GM19099 (cell line): ENCODE measurements at regions not wholly inside any gene's neighbourhood (a gene's known extent, or its start where the extent isn't known, plus 50 kb on each side); places are given as distances from the start of the nearest gene placed in this dataset.

ENCODE experiments used
- POLR2A ChIP-seq: IDR thresholded peaks from 3 replicates; pipeline ENCODE4 v1.6.1; 2011; ENCODE audit warnings: low read depth; ENCODE audit not compliant: insufficient read length; ENCODE audit errors: extremely low read depth

DNA sequence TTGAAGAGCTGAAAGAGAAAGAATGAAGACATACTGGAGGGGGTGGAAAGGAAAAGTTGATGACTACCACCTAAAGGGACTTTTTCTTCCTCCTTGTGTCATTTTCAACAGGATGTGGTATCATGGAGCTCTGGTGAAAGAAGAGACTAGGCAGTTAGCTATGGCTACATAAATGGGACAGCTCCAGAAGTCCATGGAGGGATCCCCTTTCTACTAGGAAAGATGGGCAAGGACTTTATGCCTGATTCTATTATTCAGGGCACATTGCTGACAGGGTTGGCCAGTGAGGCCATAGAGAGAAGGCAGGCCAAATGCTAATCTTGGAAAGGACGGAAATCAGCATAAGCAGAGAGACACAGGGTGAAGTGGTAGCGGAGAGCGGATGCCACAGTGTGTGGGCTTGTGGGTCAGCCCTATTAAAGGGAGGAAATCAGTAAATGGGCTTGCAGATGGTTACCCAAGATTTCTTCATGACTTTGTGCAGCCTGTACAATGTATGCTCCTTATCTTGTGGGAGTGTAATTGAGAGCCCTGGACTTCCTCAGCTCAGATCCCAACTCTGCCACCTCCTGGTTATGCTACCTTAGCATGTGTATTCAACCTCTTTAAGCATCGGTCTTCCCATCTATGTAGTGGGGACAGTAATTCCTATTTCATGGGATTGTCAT, 77.4 kb upstream of the TMEM170B start:
- peak; percentile 34 for TF ChIP-seq POLR2A

DNA sequence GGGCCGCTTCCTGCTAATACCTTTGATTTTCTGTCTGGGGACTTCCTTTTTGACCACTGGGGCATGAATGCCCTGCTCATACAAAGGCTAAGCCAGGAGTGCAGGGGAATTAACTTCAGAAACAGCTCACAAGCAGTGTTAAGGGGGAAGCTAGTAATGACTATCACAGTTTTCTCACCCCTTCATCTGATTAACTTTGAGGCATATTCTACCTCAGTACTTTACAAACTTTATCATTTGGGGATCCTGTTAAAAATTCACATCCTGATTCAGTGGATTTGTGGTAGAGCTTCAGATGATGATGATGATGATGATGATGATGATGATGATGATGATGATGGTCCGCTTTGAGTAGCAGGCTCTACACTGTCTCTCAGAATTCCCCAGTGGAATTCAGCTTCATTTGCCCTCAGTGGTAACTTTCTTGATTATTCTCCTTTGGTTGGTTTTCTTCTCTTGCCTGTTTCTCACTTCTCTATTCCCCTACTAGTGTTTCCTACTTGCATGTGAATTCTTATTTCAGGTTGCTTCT, 78.4 kb upstream of the TMEM170B start:
- no peak for TF ChIP-seq POLR2A

DNA sequence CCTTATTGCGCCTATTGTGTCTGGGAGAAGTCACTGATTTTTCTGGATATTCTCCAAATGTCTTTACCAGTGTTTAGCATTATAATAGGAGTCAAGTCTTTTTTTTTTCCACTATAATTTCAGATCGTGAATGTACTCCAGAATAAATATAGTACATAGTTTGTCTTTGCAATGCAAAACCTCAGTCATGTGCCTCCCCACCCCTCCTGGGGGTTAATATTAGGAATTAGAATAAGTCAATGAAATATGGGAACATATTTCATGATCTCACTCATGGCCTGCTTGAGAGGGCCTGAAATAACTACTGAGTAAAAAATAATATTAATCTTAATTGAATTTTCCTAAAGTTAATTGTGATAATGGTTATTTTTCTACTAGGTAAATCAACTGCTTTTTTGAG, 79.0 kb upstream of the TMEM170B start:
- TF ChIP-seq POLR2A = no peak

DNA sequence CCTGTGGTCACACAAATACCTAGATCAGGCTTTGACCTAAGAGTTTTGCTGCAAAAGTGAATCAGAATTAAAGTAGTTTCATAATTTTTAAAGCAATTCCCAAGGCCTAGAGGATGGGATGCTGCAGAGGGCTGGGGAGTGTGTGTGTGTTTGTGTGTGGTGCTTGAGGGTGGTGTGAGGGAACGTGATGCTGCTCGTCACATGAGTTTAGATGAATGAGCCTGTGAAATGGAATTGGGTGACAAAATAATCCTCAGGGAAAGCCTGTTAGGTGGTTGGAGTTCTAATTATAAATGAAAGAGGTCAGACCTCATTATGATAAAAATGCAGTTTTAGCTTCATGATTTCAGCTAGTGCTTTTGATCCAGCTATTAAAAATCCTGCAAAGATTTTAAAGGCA, 87.5 kb upstream of the TMEM170B start:
- no peak for TF ChIP-seq POLR2A

DNA sequence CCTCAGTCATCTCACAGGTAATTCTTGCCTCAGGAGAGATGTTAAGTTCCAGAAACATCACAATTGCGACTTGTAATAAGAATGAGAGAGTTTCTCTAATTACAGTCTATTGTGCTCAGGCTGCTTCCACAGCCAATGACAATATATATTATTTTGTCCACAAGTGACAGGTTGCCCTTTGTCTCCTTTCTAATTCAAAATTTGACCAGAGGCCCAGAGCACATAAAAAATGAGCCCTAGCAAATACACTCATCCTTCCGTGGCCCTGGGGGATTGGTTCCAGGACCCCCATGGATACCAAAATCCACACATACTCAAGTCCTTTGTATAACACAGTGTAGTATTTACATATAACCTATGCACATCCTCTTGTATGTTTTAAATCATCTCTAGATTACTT, 88.1 kb upstream of the TMEM170B start:
- TF ChIP-seq POLR2A = no peak

DNA sequence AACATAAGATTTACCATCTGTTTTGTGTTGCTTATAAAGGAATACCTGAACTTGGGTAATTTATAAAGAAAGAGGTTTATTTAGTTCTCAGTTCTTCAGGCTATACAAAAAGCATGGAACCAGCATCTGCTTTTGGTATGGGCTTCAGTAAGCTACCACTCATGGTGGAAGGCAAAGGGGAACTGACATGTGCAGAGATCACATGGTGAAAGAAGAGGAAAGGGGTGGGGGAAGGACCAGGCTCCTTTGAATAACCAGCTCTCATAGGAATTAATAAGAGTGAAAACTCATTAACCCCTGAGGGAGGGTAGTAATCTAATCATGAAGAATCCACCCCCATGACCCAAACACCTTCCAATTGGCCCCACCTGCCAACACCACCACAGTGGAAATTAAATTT, 89.5 kb upstream of the TMEM170B start:
- no peak for TF ChIP-seq POLR2A

DNA sequence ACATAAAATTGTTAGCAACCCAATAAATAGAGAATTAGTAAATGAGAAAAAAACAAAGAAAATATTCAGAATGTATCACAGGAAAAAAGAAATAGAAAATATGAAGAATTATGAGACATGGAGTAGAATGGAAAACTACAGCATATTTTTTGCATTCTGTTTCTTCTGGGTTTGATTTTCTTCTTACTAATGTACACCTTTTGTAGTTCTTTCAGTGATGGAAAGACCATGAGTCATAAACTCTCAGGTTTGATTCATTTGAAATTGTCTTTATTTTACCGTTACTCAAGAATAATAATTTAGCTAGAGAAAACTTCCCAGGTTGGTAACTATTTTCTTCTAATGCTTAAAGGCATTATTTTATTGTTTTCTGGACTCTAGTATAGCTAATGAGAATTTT, 90.3 kb upstream of the TMEM170B start:
- TF ChIP-seq POLR2A = no peak

DNA sequence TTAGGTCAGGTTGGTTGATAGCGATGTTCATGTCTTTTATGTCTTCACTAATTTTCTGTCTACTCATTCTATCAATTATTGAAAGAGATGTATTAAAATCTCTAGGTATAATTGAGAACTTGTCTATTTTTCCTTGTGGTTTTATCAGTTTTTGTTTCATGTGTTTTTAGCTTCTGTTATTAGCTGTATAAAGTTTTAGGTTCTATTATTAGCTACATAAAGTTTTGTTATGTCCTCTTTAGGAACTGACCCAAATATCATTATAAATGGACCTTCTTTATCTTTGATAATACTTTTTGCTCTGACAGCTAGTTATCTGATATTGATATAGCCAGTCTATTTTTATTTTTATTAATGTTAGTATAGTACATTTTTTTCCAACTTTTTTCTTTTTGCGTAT, 92.4 kb upstream of the TMEM170B start:
- TF ChIP-seq POLR2A = no peak

DNA sequence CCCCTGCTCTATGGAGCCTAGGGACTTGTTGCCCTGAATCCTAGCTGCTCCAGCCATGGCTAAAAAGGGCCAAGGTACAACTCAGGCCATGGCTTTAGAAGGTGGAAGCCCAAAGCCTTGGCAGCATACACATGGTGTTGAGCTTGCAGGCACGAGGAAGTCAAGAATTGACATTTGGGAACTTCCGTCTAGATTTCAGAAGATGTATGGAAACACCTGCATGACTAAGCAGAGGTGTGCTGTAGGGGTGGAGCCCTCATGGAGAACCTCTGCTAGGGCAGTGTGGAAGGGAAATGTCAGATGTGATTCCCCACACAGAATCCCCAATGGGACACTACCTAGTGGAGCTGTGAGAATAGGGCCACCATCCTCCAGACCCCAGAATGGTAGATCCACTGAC, 95.1 kb upstream of the TMEM170B start:
- TF ChIP-seq POLR2A = no peak

DNA sequence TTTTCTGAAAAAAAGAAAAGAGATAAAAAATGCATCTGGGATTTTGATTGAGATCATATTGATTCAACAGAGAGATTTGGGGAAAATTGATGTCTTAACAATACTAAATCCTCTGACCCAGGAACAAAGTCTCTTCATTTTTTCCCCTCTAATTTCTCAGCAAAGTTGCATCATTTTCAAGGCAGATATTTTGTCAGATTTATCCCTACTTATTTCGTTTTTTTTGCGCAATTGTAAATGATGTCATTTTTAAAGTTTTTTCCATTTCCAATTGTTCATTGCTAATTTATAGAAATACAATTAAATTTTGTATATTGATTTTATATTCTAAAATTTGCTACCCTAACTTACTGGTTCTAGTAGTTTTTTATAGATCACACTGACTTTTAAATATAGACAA, 97.7 kb upstream of the TMEM170B start:
- no peak for TF ChIP-seq POLR2A

DNA sequence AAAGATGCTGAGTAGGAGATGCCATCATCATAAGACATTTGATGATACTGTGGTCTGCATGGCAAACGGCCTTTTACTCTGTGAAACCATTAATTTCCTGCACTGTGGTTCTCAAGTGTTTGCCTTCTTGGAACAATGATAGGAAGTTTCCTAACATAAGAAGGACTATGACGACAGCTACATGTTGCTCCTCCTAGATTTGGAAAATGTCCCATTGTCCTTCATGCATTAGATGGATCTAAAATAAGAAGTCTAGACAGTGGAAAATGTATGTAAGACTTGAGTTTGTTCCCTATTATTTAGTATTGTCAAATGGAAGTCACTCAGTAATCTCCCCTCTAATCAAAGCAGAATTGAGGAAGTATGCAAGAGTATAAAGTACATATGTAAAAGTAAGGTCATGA, 98.5 kb upstream of the TMEM170B start:
- no peak for TF ChIP-seq POLR2A

DNA sequence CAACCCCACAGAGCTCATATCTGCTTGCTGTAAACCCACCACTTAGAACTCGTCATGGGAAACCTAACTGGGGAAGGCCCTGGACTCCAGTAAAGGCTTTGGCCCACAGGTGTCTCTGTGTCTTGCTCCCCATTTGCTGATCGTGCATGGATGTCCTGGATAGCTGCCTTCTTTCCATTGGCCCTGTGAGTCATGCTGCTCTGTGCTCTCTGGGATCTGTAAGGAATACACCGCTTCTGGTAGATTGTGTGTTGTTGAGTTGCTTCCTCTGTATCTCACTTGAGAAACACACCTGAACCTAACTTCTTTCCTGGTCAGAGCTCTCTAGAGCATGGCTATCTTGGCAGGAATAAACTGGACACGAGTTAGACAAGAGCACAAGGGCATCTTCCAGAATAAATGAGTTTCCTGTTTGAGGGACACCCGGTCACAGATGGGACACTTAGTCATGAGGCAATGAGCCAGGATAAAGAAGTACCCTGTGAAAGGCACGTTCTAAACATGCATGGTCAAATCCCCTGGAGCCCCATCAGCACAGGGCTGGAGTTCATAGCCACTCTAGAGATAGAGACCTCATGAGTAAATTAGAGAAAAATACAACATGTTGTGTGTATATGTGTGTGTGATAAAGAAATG, 99.6 kb upstream of the TMEM170B start:
- no peak for TF ChIP-seq POLR2A

DNA sequence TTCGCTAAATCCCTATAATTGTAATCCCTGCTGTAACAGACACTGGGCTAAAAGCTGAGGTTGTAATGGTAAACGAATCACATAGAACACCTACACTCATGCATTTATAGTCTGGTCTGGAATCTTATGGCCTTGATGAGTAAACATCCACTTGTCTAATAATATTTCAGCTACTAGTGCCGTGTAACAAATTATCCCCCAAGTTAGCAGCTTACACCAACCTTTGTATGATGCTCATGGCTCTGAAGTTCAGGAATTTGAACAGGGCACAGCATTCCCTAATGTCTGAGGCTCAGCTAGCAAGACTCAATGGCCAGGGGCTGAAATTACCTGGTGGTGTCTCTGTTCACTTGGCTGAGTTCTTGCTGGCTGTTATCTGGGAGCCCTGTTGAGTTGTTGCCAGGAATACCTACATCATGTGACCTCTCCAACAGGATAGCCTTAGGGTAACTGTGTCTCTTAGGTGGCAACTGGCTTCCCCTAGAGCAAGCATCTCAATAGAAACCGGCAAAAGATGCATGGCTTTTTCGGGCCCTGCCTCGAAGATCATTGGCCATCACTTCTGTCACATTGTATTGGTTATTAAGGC, 100.9 kb upstream of the TMEM170B start:
- TF ChIP-seq POLR2A = no peak

DNA sequence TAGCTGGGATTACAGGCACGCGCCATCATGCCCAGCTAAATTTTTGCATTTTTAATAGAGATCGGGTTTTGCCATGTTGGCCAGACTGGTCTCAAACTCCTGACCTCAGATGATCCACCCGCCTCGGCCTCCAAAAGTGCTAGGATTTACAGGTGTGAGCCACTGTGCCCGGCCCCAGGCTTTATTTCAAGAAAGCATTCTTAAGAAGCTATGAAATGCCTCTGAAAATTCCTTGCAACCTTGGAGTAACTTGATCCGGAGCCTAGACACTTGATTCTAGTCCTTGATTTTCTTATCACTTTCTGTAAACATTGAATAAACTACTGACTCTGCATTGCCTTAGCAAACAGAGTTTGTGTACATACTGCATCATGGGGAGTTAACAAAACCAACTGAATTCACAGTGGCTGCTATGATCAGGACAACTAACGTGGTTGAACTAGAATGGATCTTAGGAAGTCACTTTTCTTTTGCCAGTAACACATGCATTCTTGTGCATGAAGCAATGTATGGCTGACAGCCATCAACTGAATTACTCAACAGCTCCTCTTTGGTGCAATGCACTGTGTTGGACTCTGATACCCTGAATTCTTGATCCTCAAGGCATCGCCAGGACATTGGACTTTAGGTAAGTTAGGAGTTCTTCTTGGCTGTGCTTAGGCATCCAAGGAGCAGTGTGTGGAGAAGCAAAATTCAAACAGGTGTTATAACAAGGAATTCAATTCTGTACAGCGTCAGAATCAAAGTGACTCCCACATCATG, 102.8 kb upstream of the TMEM170B start:
- no peak for TF ChIP-seq POLR2A

DNA sequence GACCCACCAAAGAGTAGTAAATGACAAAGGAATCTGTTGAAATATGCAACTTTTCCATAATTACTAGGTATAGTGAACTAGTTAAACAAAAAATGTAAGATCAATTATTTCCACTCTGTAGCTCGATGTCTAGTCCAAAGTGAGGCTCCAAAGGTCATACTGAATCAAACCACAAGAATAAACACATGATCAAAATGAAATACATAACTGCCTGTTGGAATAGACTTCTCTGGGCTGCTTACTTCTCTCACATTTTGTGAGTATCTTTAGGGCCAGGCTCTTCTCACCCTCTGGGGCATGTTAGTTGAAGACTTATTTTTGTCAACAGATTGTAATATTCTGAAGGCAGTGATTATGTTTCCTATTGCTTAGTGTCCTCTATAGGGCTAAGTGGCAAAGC, 103.7 kb upstream of the TMEM170B start:
- no peak for TF ChIP-seq POLR2A

DNA sequence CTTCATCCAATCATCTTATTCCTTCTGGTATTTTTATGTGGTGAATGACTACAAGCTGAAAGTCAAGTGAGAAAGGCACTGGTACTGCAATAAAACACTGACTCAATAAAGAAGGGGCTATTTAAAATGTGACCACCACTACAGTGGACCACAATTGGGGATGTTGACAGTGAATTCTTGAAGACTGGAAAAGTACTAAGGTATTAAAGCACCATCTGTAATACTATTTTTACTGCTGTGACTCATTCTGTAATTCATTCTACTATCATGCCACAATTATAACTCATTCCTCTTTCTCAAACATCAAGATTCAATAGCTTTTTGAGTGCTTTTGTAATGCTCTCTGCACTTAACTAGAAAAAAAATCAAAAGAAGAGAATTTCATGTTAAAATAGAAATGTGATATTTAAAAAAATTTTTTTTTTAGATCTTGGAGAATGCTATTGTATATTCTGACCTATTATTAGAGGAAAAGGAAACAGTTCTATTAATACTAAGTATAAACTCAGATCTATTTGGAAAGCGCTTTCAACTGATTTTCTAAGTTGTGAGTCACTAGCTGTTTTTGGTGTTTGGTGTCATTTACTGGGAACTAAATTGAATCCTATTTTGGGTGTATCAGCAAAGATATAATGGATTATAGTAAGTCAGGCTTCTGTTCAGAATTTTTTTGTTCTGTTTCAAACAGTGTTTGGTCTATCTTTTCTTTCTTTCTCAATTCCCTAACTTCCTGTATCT, 104.7 kb upstream of the TMEM170B start:
- no peak for TF ChIP-seq POLR2A

DNA sequence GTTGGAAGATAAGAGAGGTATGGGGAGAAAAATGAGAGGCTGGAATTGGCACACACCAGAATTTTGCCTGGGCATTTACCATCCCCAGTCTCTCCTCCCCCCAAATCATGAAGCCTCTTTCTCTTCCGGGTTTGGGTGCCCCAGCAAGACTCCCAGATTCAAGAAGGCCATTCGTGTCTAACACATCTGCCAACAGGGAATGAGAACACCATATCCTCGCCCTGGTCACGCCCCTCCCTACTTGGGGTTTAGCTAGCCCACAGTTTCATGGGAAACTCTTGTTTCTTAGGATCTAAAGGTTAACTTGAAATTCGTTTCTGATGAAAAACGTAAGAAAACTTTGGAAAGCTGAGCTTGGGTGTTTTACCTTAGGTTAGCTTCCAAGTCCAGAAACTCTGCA, 105.5 kb upstream of the TMEM170B start:
- no peak for TF ChIP-seq POLR2A
